Dermis blood vessel endothelial cell (primary cell): ENCODE measurements at regions not wholly inside any gene's neighbourhood (a gene's known extent, or its start where the extent isn't known, plus 50 kb on each side); places are given as distances from the start of the nearest gene placed in this dataset.

Experiments
- DNase-seq: peaks from one replicate; pipeline ENCODE4 v3.0.0; 2010

GRCh38 chr10:108911814-108912541 is 1011.3 kb downstream of the XPNPEP1 start:
- no peak for DNase-seq

GRCh38 chr10:108908096-108908495 is 1015.2 kb downstream of the XPNPEP1 start:
- no peak for DNase-seq

GRCh38 chr10:108905821-108906220 is 1017.5 kb downstream of the XPNPEP1 start:
- DNase-seq: no peak

GRCh38 chr10:108905171-108905570 is 1018.1 kb downstream of the XPNPEP1 start:
- DNase-seq: no peak

- DNase-seq: no peak
Observed at GRCh38 chr10:108904163-108904838, 1019.0 kb downstream of the XPNPEP1 start.

GRCh38 chr10:108902619-108903285 is 1020.6 kb downstream of the XPNPEP1 start:
- no peak for DNase-seq

GRCh38 chr10:108901781-108902618 is 1021.3 kb downstream of the XPNPEP1 start:
- DNase-seq: no peak

GRCh38 chr10:108899670-108900069 is 1023.6 kb downstream of the XPNPEP1 start:
- DNase-seq: no peak

GRCh38 chr10:108894402-108895301 is 1028.7 kb downstream of the XPNPEP1 start:
- DNase-seq: no peak

- DNase-seq: no peak
Observed at GRCh38 chr10:108877095-108877561, 1046.2 kb downstream of the XPNPEP1 start.

- no peak for DNase-seq
Observed at GRCh38 chr10:108872854-108873253, 1050.5 kb downstream of the XPNPEP1 start.

GRCh38 chr10:108868881-108869280 is 1054.4 kb downstream of the XPNPEP1 start:
- DNase-seq: no peak

- DNase-seq: no peak
Observed at GRCh38 chr10:108862676-108863350, 1060.5 kb downstream of the XPNPEP1 start.

- no peak for DNase-seq
Observed at GRCh38 chr10:108861181-108861754, 1062.0 kb downstream of the XPNPEP1 start.

GRCh38 chr10:108852211-108852610 is 1071.1 kb downstream of the XPNPEP1 start:
- no peak for DNase-seq

GRCh38 chr10:108850138-108850854 is 1073.0 kb downstream of the XPNPEP1 start:
- DNase-seq: no peak

- no peak for DNase-seq
Observed at GRCh38 chr10:108849688-108850087, 1073.6 kb downstream of the XPNPEP1 start.

GRCh38 chr10:108849186-108849585 is 1074.1 kb downstream of the XPNPEP1 start:
- no peak for DNase-seq

- no peak for DNase-seq
Observed at GRCh38 chr10:108848046-108848445, 1075.3 kb downstream of the XPNPEP1 start.

- DNase-seq: no peak
Observed at GRCh38 chr10:108840944-108841343, 1082.4 kb downstream of the XPNPEP1 start.
